IPS-11a (cell line): ENCODE measurements at regions not wholly inside any gene's neighbourhood (a gene's known extent, or its start where the extent isn't known, plus 50 kb on each side); places are given as distances from the start of the nearest gene placed in this dataset.
"Not testable (repeated sequence)": the region's sequence is repeated elsewhere in the genome, so short reads cannot be mapped to it uniquely, and the experiment has no call there.

Experiments used
- H3K4me3 ChIP-seq: one replicate; pipeline ENCODE4 v1.5.1; 2013; ENCODE audit warnings: low read depth, low read length, control low read depth

GRCh38 chr2:35463805-35464596 is 891.6 kb upstream of the CRIM1 start:
- H3K4me3 ChIP-seq, result no peak overlapping the region

GRCh38 chr2:35462226-35462998 is 893.2 kb upstream of the CRIM1 start:
- no peak overlapping the region for H3K4me3 ChIP-seq

GRCh38 chr2:35461406-35461805 is 894.2 kb upstream of the CRIM1 start:
- H3K4me3 ChIP-seq, result no peak overlapping the region

GRCh38 chr2:35454966-35455638 is 900.5 kb upstream of the CRIM1 start:
- no peak overlapping the region for H3K4me3 ChIP-seq

GRCh38 chr2:35447821-35448220 is 907.8 kb upstream of the CRIM1 start:
- H3K4me3 ChIP-seq, result no peak overlapping the region

GRCh38 chr2:35447215-35447614 is 908.4 kb upstream of the CRIM1 start:
- H3K4me3 ChIP-seq, result no peak overlapping the region

- no peak overlapping the region for H3K4me3 ChIP-seq
Observed at GRCh38 chr2:35443087-35443486, 912.5 kb upstream of the CRIM1 start.

GRCh38 chr2:35441575-35441974 is 914.0 kb upstream of the CRIM1 start:
- H3K4me3 ChIP-seq, result peak overlapping the region; percentile 41

GRCh38 chr2:35440308-35440707 is 915.3 kb upstream of the CRIM1 start:
- peak overlapping the region; percentile 13 for H3K4me3 ChIP-seq

- not testable (repeated sequence) for H3K4me3 ChIP-seq
Observed at GRCh38 chr2:35436893-35437292, 918.7 kb upstream of the CRIM1 start.

- H3K4me3 ChIP-seq, result no peak overlapping the region
Observed at GRCh38 chr2:35428548-35428947, 927.0 kb upstream of the CRIM1 start.

GRCh38 chr2:35421485-35421884 is 934.1 kb upstream of the CRIM1 start:
- no peak overlapping the region for H3K4me3 ChIP-seq

GRCh38 chr2:35417293-35417692 is 938.3 kb upstream of the CRIM1 start:
- no peak overlapping the region for H3K4me3 ChIP-seq

GRCh38 chr2:35416391-35417140 is 939.0 kb upstream of the CRIM1 start:
- no peak overlapping the region for H3K4me3 ChIP-seq

GRCh38 chr2:35415942-35416341 is 939.6 kb upstream of the CRIM1 start:
- no peak overlapping the region for H3K4me3 ChIP-seq

- no peak overlapping the region for H3K4me3 ChIP-seq
Observed at GRCh38 chr2:35415282-35415681, 940.3 kb upstream of the CRIM1 start.

- H3K4me3 ChIP-seq, result no peak overlapping the region
Observed at GRCh38 chr2:35410431-35411061, 945.0 kb upstream of the CRIM1 start.

- no peak overlapping the region for H3K4me3 ChIP-seq
Observed at GRCh38 chr2:35409762-35410161, 945.8 kb upstream of the CRIM1 start.

GRCh38 chr2:35408320-35408719 is 947.3 kb upstream of the CRIM1 start:
- no peak overlapping the region for H3K4me3 ChIP-seq

- no peak overlapping the region for H3K4me3 ChIP-seq
Observed at GRCh38 chr2:35391736-35392442, 963.7 kb upstream of the CRIM1 start.
